Thyroid gland (tissue), 4 donors: ENCODE measurements at regions not wholly inside any gene's neighbourhood (a gene's known extent, or its start where the extent isn't known, plus 50 kb on each side); places are given as distances from the start of the nearest gene placed in this dataset.

Experiments
- CTCF ChIP-seq, 6 experiments: fragments of 200-600 bp in 3 of 6; fragments of 450-650 bp in 3 of 6; sonication (generic) in 3 of 6; IDR thresholded peaks; one replicate each; pipeline ENCODE4 v1.5.1; 2016 to 2019; ENCODE audit warnings: antibody characterized with exemption in 6 of 6, mild to moderate bottlenecking in 2 of 6, inconsistent platforms in 1 of 6, moderate library complexity in 1 of 6
- POLR2A ChIP-seq, 2 donors: fragments of 450-650 bp; IDR thresholded peaks; one replicate each; pipeline ENCODE4 v1.6.1; 2017; ENCODE audit warnings: antibody characterized with exemption in 2 of 2, mild to moderate bottlenecking in 2 of 2, moderate library complexity in 1 of 2

- TF ChIP-seq CTCF (IDR thresholded peaks at IDR 0.05) (no peak), POLR2A (IDR thresholded peaks at IDR 0.05) (no peak)
Observed at GRCh38 chr4:3668825-3669552, 97.2 kb upstream of the ADRA2C start.
